LNCaP clone FGC (cell line): ENCODE measurements at regions not wholly inside any gene's neighbourhood (a gene's known extent, or its start where the extent isn't known, plus 50 kb on each side); places are given as distances from the start of the nearest gene placed in this dataset.

Experiments
- DNase-seq: peaks from one replicate; pipeline ENCODE4 v3.0.0-alpha.2; 2011; ENCODE audit warnings: low read depth
- H3K4me3 ChIP-seq: 2 replicates; pipeline ENCODE4 v1.5.1; 2011; ENCODE audit warnings: mild to moderate bottlenecking, low read depth, low read length, control low read depth
- CTCF ChIP-seq: IDR thresholded peaks from 2 replicates; pipeline ENCODE4 v1.5.1; 2012; ENCODE audit warnings: mild to moderate bottlenecking; ENCODE audit not compliant: control insufficient read depth, insufficient read depth; ENCODE audit errors: extremely low read depth

GRCh38 chr5:99617335-99617734 lies 688.5 kb upstream of the CHD1 start:
- TF ChIP-seq CTCF, result no peak
- no peak overlapping the region for H3K4me3 ChIP-seq

GRCh38 chr5:99614888-99615287 lies 686.1 kb upstream of the CHD1 start:
- no peak for TF ChIP-seq CTCF
- DNase-seq, result no peak
- no peak overlapping the region for H3K4me3 ChIP-seq

More at GRCh38 chr5:99617335-99617734, 688.5 kb upstream of the CHD1 start:
- no peak for DNase-seq

GRCh38 chr5:99607124-99607523 lies 678.3 kb upstream of the CHD1 start:
- DNase-seq, result no peak
- no peak overlapping the region for H3K4me3 ChIP-seq
- TF ChIP-seq CTCF, result no peak

GRCh38 chr5:99605904-99606303 lies 677.1 kb upstream of the CHD1 start:
- no peak for TF ChIP-seq CTCF
- H3K4me3 ChIP-seq, result no peak overlapping the region
- no peak for DNase-seq

GRCh38 chr5:99600952-99601351 lies 672.1 kb upstream of the CHD1 start:
- H3K4me3 ChIP-seq, result no peak overlapping the region
- no peak for DNase-seq
- TF ChIP-seq CTCF, result no peak

GRCh38 chr5:99590806-99591205 lies 662.0 kb upstream of the CHD1 start:
- no peak overlapping the region for H3K4me3 ChIP-seq
- DNase-seq, result no peak
- no peak for TF ChIP-seq CTCF

GRCh38 chr5:99589424-99589823 lies 660.6 kb upstream of the CHD1 start:
- no peak for DNase-seq
- no peak overlapping the region for H3K4me3 ChIP-seq
- no peak for TF ChIP-seq CTCF
